HG02840 (cell line): ENCODE measurements at regions not wholly inside any gene's neighbourhood (a gene's known extent, or its start where the extent isn't known, plus 50 kb on each side); places are given as distances from the start of the nearest gene placed in this dataset.

Source experiments
- ATAC-seq: cut with Tn5 transposase; IDR thresholded peaks from one replicate; pipeline ENCODE4 v1.9.1; 2021; ENCODE audit warnings: mild to moderate bottlenecking, moderate library complexity, moderate number of reproducible peaks; ENCODE audit not compliant: unreplicated experiment, low FRiP score

DNA sequence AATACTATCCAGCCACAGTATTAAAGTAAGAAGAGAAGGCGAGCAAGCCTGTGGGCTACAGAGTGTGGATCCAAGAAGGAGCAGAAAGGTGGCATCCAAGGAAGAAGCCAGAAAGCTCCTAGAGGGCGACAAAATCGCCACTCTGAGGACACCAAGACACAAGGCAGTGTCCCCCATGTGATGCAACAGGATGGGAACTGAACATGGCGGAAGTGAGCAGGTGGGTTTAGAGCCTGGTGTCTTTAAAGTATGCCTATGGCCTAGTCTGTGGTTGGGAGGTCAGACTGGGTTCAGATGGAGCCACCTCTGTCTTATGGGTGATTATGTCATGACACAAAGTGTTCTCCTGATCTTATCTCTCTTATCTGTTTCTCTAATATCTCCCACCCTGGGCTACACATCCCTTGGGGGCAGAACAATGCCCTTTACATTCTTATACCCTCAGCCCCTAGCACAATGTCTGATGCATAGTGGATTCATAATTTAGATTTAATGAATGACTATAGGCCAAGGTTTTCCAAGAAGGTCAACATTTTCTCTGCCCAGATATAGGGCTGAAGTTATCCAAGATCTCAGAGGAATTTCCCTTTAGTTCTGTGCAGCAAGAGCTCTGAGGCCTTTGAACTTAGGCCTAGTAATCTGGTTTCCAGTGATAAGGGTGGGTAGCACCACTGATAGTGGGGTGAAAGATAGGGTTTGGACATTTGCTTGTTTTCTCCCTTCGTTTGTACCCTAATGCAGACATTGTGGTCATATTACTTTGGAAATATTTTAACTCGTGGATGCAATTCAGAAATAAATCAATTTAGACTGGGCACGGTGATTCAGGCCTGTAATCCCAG lies 167.3 kb upstream of the AKIRIN2 start:
- ATAC-seq: no peak

DNA sequence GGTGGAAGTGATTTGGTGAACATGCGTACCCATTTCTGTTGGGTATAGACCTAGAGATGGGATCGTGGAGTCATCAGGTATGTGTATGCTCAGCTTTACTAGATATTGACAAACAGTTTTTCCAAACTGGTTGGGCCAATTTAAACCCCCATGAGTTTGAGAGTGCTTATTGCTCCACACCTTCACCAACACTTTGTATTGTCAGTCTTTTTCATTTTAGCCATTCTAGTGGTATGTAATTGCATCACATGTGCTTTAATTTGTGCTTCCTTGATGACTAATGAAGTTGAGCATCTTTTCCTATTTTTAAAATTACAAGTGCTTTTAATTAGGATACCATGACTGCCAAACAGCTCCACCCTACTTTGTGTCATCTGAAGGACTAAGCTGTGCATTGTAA lies 158.9 kb upstream of the AKIRIN2 start:
- no peak for ATAC-seq

DNA sequence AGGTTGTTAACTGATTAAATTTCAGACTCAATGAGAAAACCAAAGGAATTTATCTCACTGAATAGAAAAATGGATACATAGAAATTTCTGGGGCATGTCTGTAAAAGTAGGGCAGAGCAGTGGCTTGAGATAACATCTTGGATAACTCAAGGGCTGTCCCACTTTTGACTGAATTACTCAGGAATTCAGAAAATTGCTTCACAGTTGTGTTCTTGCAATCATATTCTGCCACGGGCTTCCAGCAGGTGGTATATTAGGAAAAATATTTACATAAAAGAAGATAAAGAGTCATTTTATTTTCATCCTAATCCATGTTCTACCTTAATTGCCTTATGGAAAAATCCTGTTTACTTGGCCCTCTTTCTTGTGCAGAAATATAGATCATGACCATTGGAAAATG lies 156.4 kb upstream of the AKIRIN2 start:
- ATAC-seq: no peak

- no peak for ATAC-seq
Measured at GRCh38 chr6:87851674-87852299, 149.8 kb upstream of the AKIRIN2 start.

GRCh38 chr6:87848616-87849015 lies 146.6 kb upstream of the AKIRIN2 start:
- ATAC-seq: no peak

- ATAC-seq: no peak
Measured at GRCh38 chr6:87847830-87848210, 145.8 kb upstream of the AKIRIN2 start.

- no peak for ATAC-seq
Measured at GRCh38 chr6:87847135-87847829, 145.2 kb upstream of the AKIRIN2 start.

- ATAC-seq: no peak
Measured at GRCh38 chr6:87846434-87846833, 144.4 kb upstream of the AKIRIN2 start.

- ATAC-seq: no peak
Measured at GRCh38 chr6:87840324-87840723, 138.3 kb upstream of the AKIRIN2 start.

GRCh38 chr6:87837876-87838275 lies 135.8 kb upstream of the AKIRIN2 start:
- no peak for ATAC-seq

DNA sequence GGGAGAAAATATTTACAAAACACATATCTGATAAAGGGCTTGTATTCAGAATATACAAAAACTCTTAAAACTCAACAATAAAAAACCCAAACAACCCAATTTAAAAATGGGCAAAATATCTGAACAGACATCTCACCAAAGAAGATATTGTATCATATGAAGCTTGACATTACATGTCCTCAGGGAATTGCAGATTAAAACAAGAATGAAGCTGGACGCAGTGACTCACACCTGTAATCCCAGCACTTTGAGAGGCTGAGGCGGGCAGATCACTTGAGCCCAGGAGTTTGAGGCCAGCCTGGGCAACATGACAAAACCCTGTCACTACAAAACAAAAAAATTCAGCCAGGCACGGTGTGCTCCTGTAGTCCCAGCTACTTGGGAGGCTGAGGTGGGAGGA lies 135.4 kb upstream of the AKIRIN2 start:
- ATAC-seq: no peak

DNA sequence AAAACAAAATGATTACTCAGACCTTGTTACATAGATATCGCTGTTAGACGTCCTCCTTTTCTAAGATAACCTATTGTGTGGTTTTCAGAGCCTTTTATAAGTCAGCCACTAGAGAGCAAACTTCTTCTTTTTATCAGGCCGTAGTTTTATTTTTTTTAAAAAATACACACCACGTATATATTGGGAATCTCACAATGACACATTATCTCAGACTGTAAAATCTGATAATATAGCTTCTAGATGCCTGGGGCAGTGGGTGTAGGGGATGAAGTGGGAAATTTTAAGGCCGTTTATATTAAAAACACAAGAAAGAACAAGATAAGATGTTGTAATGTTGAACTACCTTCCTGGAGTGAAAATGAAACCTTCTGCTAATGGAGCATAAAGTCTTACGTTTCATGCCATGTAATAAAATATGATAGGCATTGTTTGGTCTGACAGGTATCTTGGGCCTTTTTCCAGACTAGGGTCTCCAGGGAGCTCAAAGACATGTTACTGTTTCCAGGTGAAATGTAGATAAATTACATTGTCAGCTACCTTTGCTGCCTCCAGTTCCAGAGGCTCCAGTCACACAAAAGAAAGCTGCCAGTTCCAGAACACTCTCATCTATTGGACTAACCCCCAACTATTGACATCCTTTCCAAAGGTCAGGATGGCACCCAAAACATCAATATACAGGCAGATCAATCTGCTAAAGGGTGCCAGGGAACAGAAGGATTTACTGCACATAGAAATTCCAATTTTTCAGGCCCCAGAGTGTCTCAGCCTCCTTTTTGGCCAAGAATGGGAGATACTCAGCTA lies 130.2 kb upstream of the AKIRIN2 start:
- ATAC-seq: peak; percentile 55

DNA sequence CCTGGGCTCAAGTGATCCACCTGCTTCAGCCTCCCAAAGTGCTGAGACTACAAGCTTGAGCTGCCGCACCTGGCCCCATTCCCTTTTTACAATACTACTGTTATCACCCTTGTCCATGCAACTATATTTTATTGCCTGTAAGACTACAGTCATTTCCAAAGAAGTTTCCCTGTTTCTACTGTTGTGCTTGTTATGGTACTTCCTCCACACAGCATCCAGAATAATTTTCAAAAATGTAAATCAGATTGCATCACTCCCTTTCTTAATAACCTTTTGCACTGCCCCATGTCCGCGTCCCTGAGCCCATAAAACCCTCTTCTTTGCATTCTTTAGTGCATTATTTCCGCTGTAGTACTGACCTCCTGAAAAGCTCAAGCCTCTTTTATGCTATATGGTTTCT lies 128.9 kb upstream of the AKIRIN2 start:
- no peak for ATAC-seq

- ATAC-seq: no peak
Measured at GRCh38 chr6:87829622-87830121, 127.6 kb upstream of the AKIRIN2 start.

GRCh38 chr6:87828044-87828443 lies 126.0 kb upstream of the AKIRIN2 start:
- ATAC-seq: no peak

DNA sequence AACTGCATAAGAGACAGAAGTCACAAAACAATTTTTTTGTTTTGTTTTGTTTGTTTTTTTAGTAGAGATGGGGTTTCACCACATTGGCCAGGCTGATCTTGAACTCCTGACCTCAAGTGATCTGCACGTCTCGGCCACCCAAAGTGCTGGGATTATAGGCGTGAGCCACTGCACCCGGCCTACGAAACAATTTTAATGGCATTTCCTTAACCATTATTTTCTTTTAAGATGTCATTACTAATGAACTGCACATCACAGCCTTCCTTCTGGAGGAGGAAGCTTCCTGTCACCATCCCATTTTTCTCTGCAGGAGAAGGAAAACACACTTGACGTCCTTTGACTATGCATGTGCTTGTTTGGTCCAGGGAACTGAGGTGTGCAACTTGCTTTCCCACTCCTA lies 125.3 kb upstream of the AKIRIN2 start:
- no peak for ATAC-seq

- no peak for ATAC-seq
Measured at GRCh38 chr6:87826424-87826823, 124.4 kb upstream of the AKIRIN2 start.

DNA sequence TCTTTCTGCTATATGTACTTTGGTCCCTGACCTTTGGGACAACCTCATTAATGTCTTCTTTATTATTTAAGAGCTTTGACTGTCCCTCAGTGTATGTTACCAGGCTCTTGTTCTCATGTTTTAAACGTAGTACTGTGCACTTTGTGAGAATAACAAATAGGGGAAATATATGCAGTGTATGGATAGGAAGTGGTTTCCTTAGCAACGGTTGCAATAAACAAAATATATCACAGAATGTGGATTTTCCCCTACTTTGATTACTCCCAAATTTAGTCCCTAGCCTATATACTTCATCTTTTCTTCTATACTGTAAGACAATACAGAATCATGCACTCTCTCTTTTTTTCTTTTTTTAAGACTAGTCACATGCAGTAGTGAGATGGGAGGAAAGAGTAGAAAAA lies 123.8 kb upstream of the AKIRIN2 start:
- ATAC-seq: no peak

GRCh38 chr6:87824958-87825491 lies 123.0 kb upstream of the AKIRIN2 start:
- ATAC-seq: no peak

- no peak for ATAC-seq
Measured at GRCh38 chr6:87822011-87822410, 120.0 kb upstream of the AKIRIN2 start.
